ENCODE measurements at regions not wholly inside any gene's neighbourhood (a gene's known extent, or its start where the extent isn't known, plus 50 kb on each side); places are given as distances from the start of the nearest gene placed in this dataset.

GRCh38 chr9:117480729-117481128 is 65.9 kb upstream of the ASTN2 start:
- DNase-seq, result no peak

GRCh38 chr9:117480253-117480652 is 65.4 kb upstream of the ASTN2 start:
- no peak for DNase-seq

- DNase-seq, result no peak
Measured at GRCh38 chr9:117473293-117473692, 58.4 kb upstream of the ASTN2 start.

GRCh38 chr9:117470902-117471301 is 56.0 kb upstream of the ASTN2 start:
- DNase-seq, result no peak

- DNase-seq, result no peak
Measured at GRCh38 chr9:117470455-117470854, 55.6 kb upstream of the ASTN2 start.

GRCh38 chr9:117466111-117466510 is 51.3 kb upstream of the ASTN2 start:
- DNase-seq, result no peak

- DNase-seq, result no peak
Measured at GRCh38 chr9:117465706-117466105, 50.8 kb upstream of the ASTN2 start.

- DNase-seq, result no peak
Measured at GRCh38 chr9:117464941-117465616, 50.2 kb upstream of the ASTN2 start.

Measured in DMS153 (cell line).